H9 (cell line): ENCODE measurements at regions not wholly inside any gene's neighbourhood (a gene's known extent, or its start where the extent isn't known, plus 50 kb on each side); places are given as distances from the start of the nearest gene placed in this dataset.

Experiments used
- DNase-seq: peaks from one replicate; pipeline ENCODE4 v3.0.0-alpha.2; 2017
- H2AFZ ChIP-seq: one replicate; pipeline ENCODE4 v1.6.1; 2013; ENCODE audit warnings: mild to moderate bottlenecking, low read length, control low read depth, moderate library complexity
- H2AK5ac ChIP-seq: 2 replicates; pipeline ENCODE4 v1.6.1; 2013; ENCODE audit warnings: low read length, control low read depth, mixed read lengths; ENCODE audit not compliant: insufficient read length
- H2BK120ac ChIP-seq: one replicate; pipeline ENCODE4 v1.6.1; 2013; ENCODE audit warnings: low read depth, mild to moderate bottlenecking, low read length, control low read depth, inconsistent platforms; ENCODE audit not compliant: poor library complexity, severe bottlenecking
- H2BK12ac ChIP-seq: 2 replicates; pipeline ENCODE4 v1.6.1; 2013; ENCODE audit warnings: low read length, control low read depth, mixed read lengths, low read depth; ENCODE audit not compliant: insufficient read length
- H2BK15ac ChIP-seq: 2 replicates; pipeline ENCODE4 v1.6.1; 2013; ENCODE audit warnings: low read depth, low read length, control low read depth
- H2BK20ac ChIP-seq: one replicate; pipeline ENCODE4 v1.6.1; 2013; ENCODE audit warnings: low read depth, mild to moderate bottlenecking, low read length, control low read depth, inconsistent platforms; ENCODE audit not compliant: poor library complexity, severe bottlenecking
- H2BK5ac ChIP-seq: 2 replicates; pipeline ENCODE4 v1.6.1; 2013; ENCODE audit warnings: low read length, control low read depth, mixed read lengths; ENCODE audit not compliant: insufficient read length
- H3K14ac ChIP-seq: 2 replicates; pipeline ENCODE4 v1.6.1; 2013; ENCODE audit warnings: low read length, control low read depth; ENCODE audit not compliant: insufficient read depth
- H3K18ac ChIP-seq: 2 replicates; pipeline ENCODE4 v1.6.1; 2013; ENCODE audit warnings: low read depth, mild to moderate bottlenecking, mixed read lengths, low read length, control low read depth; ENCODE audit not compliant: insufficient read length
- H3K23ac ChIP-seq: 2 replicates; pipeline ENCODE4 v1.6.1; 2013; ENCODE audit warnings: low read length, control low read depth, mixed read lengths, low read depth; ENCODE audit not compliant: insufficient read length
- H3K23me2 ChIP-seq: 2 replicates; pipeline ENCODE4 v1.6.1; 2013; ENCODE audit warnings: low read depth, mild to moderate bottlenecking, mixed read lengths, low read length, control low read depth; ENCODE audit not compliant: insufficient read length, poor library complexity, severe bottlenecking
- H3K27ac ChIP-seq: 2 replicates; pipeline ENCODE4 v1.5.1; 2013; ENCODE audit warnings: low read length, control low read depth, mixed read lengths, low read depth; ENCODE audit not compliant: insufficient read length
- H3K27me3 ChIP-seq: 2 replicates; pipeline ENCODE4 v1.6.1; 2013; ENCODE audit warnings: low read length, control low read depth, inconsistent platforms; ENCODE audit not compliant: insufficient read depth
- H3K4ac ChIP-seq: 2 replicates; pipeline ENCODE4 v1.6.1; 2013; ENCODE audit warnings: low read depth, mild to moderate bottlenecking, control low read depth, inconsistent platforms, low read length, moderate library complexity
- H3K4me1 ChIP-seq: 2 replicates; pipeline ENCODE4 v1.6.1; 2013; ENCODE audit warnings: low read length, control low read depth, inconsistent platforms; ENCODE audit not compliant: insufficient read depth
- H3K4me2 ChIP-seq: 2 replicates; pipeline ENCODE4 v1.6.1; 2013; ENCODE audit warnings: low read length, control low read depth, mixed read lengths; ENCODE audit not compliant: insufficient read length, insufficient read depth
- H3K56ac ChIP-seq: 2 replicates; pipeline ENCODE4 v1.6.1; 2013; ENCODE audit warnings: low read depth, mild to moderate bottlenecking, mixed read lengths, low read length, control low read depth; ENCODE audit not compliant: insufficient read length
- H3K79me1 ChIP-seq: 2 replicates; pipeline ENCODE4 v1.6.1; 2013; ENCODE audit warnings: low read depth, mild to moderate bottlenecking, moderate library complexity, low read length, control low read depth, inconsistent platforms; ENCODE audit not compliant: insufficient read depth, poor library complexity, severe bottlenecking
- H3K79me2 ChIP-seq: 2 replicates; pipeline ENCODE4 v1.6.1; 2013; ENCODE audit warnings: low read length, control low read depth, inconsistent platforms; ENCODE audit not compliant: insufficient read depth
- H3K9ac ChIP-seq: 2 replicates; pipeline ENCODE4 v1.6.1; 2013; ENCODE audit warnings: low read length, control low read depth, mixed read lengths; ENCODE audit not compliant: insufficient read length; ENCODE audit errors: extremely low read depth
- H3K9me3 ChIP-seq: one replicate; pipeline ENCODE4 v1.6.1; 2013; ENCODE audit warnings: low read depth, low read length, inconsistent platforms; ENCODE audit not compliant: control insufficient read depth
- H3T11ph ChIP-seq: one replicate; pipeline ENCODE4 v1.6.1; 2013; ENCODE audit warnings: mild to moderate bottlenecking, low read length, control low read depth, inconsistent platforms
- H4K20me1 ChIP-seq: one replicate; pipeline ENCODE4 v1.6.1; 2013; ENCODE audit not compliant: control insufficient read depth, insufficient read length, insufficient read depth
- H4K5ac ChIP-seq: 2 replicates; pipeline ENCODE4 v1.6.1; 2013; ENCODE audit warnings: low read depth, mild to moderate bottlenecking, mixed read lengths, low read length, control low read depth; ENCODE audit not compliant: insufficient read length
- H4K8ac ChIP-seq: replicated peaks from 2 replicates; pipeline ENCODE4 v1.6.1; 2013; ENCODE audit warnings: low read length, control low read depth, mixed read lengths, low read depth; ENCODE audit not compliant: insufficient read length
- H4K91ac ChIP-seq: 2 replicates; pipeline ENCODE4 v1.6.1; 2013; ENCODE audit warnings: low read depth, mild to moderate bottlenecking, moderate library complexity, mixed read lengths, low read length, control low read depth; ENCODE audit not compliant: insufficient read length
- H3K27ac Mint-ChIP-seq, 3 experiments: 2 replicates in 2 of 3; 3 replicates in 1 of 3; pipeline ENCODE4 v1.8.0; 2020 to 2021; ENCODE audit warnings: mixed read lengths in 3 of 3, mild to moderate bottlenecking in 1 of 3, moderate library complexity in 1 of 3
- H3K27me3 Mint-ChIP-seq: 2 replicates; pipeline ENCODE4 v1.8.0; 2021; ENCODE audit warnings: low read depth, mild to moderate bottlenecking, moderate library complexity, mixed read lengths
- H3K36me3 Mint-ChIP-seq, 3 experiments: 2 replicates in 2 of 3; 3 replicates in 1 of 3; pipeline ENCODE4 v1.8.0; 2020 to 2021; ENCODE audit warnings: low read depth in 3 of 3, mixed read lengths in 3 of 3; ENCODE audit not compliant: insufficient read depth in 1 of 3
- H3K4me1 Mint-ChIP-seq, 2 experiments: 2 replicates each; pipeline ENCODE4 v1.8.0; 2020; ENCODE audit warnings: mixed read lengths in 2 of 2
- H3K4me3 Mint-ChIP-seq, 2 experiments: 2 replicates in 1 of 2; 3 replicates in 1 of 2; pipeline ENCODE4 v1.8.0; 2020 to 2021; ENCODE audit warnings: mild to moderate bottlenecking in 2 of 2, mixed read lengths in 2 of 2, moderate library complexity in 1 of 2
- H3K9me3 Mint-ChIP-seq, 2 experiments: 2 replicates in 1 of 2; 3 replicates in 1 of 2; pipeline ENCODE4 v1.8.0; 2020; ENCODE audit warnings: mild to moderate bottlenecking in 2 of 2, mixed read lengths in 2 of 2, moderate library complexity in 1 of 2
- CTCF ChIP-seq: fragments of 200-600 bp; sonication (generic); conservative IDR thresholded peaks from 3 replicates; pipeline ENCODE4 v1.8.0; 2021; ENCODE audit warnings: antibody characterized with exemption, mild to moderate bottlenecking
- WGBS: extraction: QIAGEN DNeasy Blood & Tissue Kit; methylation state at CpG from one replicate; pipeline ENCODE4 v1.1.7; 2013; ENCODE audit warnings: missing lambda C conversion rate, low lambda C conversion rate, mixed read lengths; ENCODE audit not compliant: insufficient read length; ENCODE audit errors: extremely low coverage; 5-methylcytosine and 5-hydroxymethylcytosine counted together

GRCh38 chr20:1741309-1742048, 83.9 kb upstream of the SIRPG start:
- no peaks in the 10 kb centered on the region for H3K27me3 ChIP-seq
- Mint-ChIP-seq H3K4me1 (peaks cover 8 to 9% of the 10 kb centered on the region in 2 experiments; a peak in 3 of 4 replicates), H3K27me3 (peaks cover 1% of the 10 kb centered on the region; the same call in 1 of the 2 replicates), H3K36me3 (no peaks in the 10 kb centered on the region; a peak in 1 of 7 replicates), H3K27ac (no peak overlapping the region), H3K4me3 (no peak overlapping the region), H3K9me3 (no peaks in the 10 kb centered on the region)
- no peak overlapping the region for H3T11ph ChIP-seq
- no peak overlapping the region for H4K5ac ChIP-seq
- peaks cover 7% of the 10 kb centered on the region for H3K4me1 ChIP-seq
- H3K4me2 ChIP-seq = no peak overlapping the region
- no peak overlapping the region for H2BK120ac ChIP-seq
- no peak overlapping the region for H3K9ac ChIP-seq
- no peak overlapping the region for H3K14ac ChIP-seq
- H4K91ac ChIP-seq = no peak overlapping the region
- no peak overlapping the region for H3K56ac ChIP-seq
- no peak for DNase-seq
- no peak overlapping the region for H2BK5ac ChIP-seq
- H3K4ac ChIP-seq = no peak overlapping the region
- TF ChIP-seq CTCF = no peak
- H3K79me2 ChIP-seq = no peaks in the 10 kb centered on the region
- no CpG with 5 or more reads among the region's 6 CpGs for WGBS
- H2BK20ac ChIP-seq = no peak overlapping the region
- no peak overlapping the region for H3K23ac ChIP-seq
- H2AK5ac ChIP-seq = no peak overlapping the region
- H4K8ac ChIP-seq = no peak overlapping the region
- H3K23me2 ChIP-seq = no peaks in the 10 kb centered on the region
- H2BK15ac ChIP-seq = no peak overlapping the region
- no peak overlapping the region for H3K27ac ChIP-seq
- no peak overlapping the region for H2AFZ ChIP-seq
- H4K20me1 ChIP-seq = no peaks in the 10 kb centered on the region
- no peaks in the 10 kb centered on the region for H3K9me3 ChIP-seq
- H3K18ac ChIP-seq = no peak overlapping the region
- no peaks in the 10 kb centered on the region for H3K79me1 ChIP-seq
- H2BK12ac ChIP-seq = no peak overlapping the region
